HG03039 (cell line): ENCODE measurements at regions not wholly inside any gene's neighbourhood (a gene's known extent, or its start where the extent isn't known, plus 50 kb on each side); places are given as distances from the start of the nearest gene placed in this dataset.

Experiments used
- ATAC-seq: cut with Tn5 transposase; IDR thresholded peaks from one replicate; pipeline ENCODE4 v1.9.1; 2021; ENCODE audit warnings: mild to moderate bottlenecking, moderate library complexity; ENCODE audit not compliant: unreplicated experiment

- ATAC-seq: no peak
These were observed 115.9 kb downstream of the OMA1 start for GRCh38 chr1:58430421-58431275.

DNA sequence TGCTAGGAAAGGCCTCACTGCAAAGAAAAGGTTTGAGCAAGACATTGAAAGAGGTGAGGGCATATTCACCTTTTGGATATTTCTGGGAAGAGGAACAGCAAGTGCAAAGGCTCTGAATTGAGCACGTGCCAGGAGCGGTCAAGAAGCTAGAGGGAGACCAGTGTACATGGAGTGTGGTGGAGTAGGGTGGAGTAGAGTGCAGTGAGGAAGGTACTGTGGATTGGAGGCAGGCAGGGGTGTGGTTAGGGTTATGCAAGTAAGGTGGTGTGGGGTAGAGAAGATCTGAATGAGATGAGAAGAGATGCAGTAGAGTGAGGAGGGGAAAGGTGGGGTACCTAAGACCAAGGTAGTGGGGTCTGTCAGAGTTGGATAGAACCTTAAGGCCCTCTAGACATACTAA is 119.6 kb downstream of the OMA1 start:
- ATAC-seq: no peak

- no peak for ATAC-seq
These were observed 124.1 kb downstream of the OMA1 start for GRCh38 chr1:58422436-58422835.

GRCh38 chr1:58418283-58419228 is 128.0 kb downstream of the OMA1 start:
- no peak for ATAC-seq

GRCh38 chr1:58412071-58412580 is 134.4 kb downstream of the OMA1 start:
- no peak for ATAC-seq

GRCh38 chr1:58409890-58410289 is 136.6 kb downstream of the OMA1 start:
- no peak for ATAC-seq

GRCh38 chr1:58409336-58409735 is 137.2 kb downstream of the OMA1 start:
- no peak for ATAC-seq

- no peak for ATAC-seq
These were observed 140.0 kb downstream of the OMA1 start for GRCh38 chr1:58406301-58407071.

GRCh38 chr1:58405660-58406059 is 140.9 kb downstream of the OMA1 start:
- no peak for ATAC-seq

DNA sequence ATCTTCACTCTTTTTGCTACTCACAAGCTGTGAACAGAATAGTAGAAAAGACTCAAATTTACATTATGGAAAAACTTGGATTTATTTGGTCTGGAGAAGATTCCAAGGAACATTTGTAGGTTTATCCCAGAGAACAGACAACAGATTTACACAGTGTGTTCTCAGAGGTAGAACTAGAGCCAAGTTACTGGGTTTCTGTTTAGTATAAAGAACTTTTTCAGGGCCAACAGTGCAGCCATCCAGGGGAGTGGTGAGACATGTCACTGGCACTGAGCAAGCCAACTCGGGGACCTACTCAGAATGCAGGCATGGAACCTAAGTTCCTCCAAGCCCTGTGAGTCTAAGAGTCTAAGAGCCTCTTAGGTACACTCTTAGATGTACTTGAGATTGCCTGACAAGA is 142.6 kb downstream of the OMA1 start:
- ATAC-seq: no peak

GRCh38 chr1:58402444-58402843 is 144.1 kb downstream of the OMA1 start:
- no peak for ATAC-seq

DNA sequence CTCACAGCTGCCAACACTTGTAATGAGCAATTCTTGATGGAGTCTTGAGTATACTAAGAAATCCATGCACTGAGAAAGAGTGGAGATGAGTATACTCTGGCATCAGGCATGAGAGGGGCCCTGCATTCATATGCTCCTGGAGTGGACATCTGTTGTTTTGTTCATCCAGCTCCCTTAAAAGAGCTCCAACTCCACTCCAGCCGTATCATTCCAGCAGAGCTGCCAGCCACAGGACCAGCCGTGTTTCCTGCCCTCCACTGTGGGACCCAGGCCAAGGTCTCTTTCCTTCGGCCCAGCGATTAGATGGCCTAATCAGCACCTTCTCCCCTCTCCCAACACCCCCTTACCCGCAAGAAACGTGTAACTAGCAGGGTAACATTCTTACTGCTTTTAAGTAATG is 144.5 kb downstream of the OMA1 start:
- ATAC-seq: no peak

GRCh38 chr1:58399176-58399575 is 147.3 kb downstream of the OMA1 start:
- ATAC-seq: no peak

- ATAC-seq: no peak
These were observed 147.8 kb downstream of the OMA1 start for GRCh38 chr1:58398714-58399113.

- no peak for ATAC-seq
These were observed 149.2 kb downstream of the OMA1 start for GRCh38 chr1:58397187-58397820.

DNA sequence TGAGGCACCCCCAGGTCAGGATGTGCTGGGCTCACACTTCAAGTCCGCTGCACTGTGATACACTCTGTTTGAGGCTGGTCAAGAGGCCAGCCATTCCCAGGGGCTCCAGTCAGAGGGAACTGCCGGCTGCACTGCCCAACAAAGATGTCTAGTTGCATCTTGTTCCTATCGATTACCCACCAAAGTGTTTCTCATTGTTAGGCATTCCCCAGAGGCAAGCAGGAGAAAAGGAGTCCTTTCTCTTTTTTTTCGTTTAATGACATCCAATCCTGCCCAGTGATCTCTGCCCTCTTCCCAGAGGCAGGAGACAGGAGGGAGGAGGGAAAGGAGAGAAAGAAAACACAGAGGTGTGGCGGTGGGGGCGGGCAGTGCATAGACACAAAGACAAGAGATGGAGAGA is 150.4 kb downstream of the OMA1 start:
- no peak for ATAC-seq

- no peak for ATAC-seq
These were observed 151.2 kb downstream of the OMA1 start for GRCh38 chr1:58395355-58395754.

GRCh38 chr1:58392083-58392482 is 154.4 kb downstream of the OMA1 start:
- ATAC-seq: no peak

DNA sequence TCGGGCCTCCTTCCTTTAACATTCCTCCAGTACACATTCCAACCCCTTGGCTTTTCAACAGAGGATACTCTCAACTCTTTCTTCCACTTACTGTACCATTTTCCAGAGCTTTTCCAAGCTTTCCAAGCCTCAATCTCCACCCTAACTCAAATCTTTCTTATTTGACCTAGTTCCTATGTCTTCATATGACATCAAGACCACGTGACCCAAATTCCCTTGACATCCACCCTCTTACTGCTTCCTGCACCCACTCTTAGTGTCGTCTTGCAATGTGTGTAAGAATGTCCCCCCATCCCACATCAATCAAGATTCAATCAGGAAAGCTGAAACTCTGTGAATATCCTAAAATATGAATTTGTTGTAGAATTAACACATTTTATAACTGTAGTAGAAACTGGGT is 155.0 kb downstream of the OMA1 start:
- no peak for ATAC-seq

- no peak for ATAC-seq
These were observed 155.5 kb downstream of the OMA1 start for GRCh38 chr1:58391056-58391455.
